Fibroblast of the aortic adventitia (primary cell): ENCODE measurements at regions not wholly inside any gene's neighbourhood (a gene's known extent, or its start where the extent isn't known, plus 50 kb on each side); places are given as distances from the start of the nearest gene placed in this dataset.

Source experiments
- DNase-seq: peaks from one replicate; pipeline ENCODE4 v3.0.0-alpha.2; 2010; ENCODE audit warnings: low read depth
- H3K4me3 ChIP-seq: 2 replicates; pipeline ENCODE4 v1.5.1; 2011; ENCODE audit warnings: low read depth, mild to moderate bottlenecking, control low read depth, low read length, moderate library complexity
- CTCF ChIP-seq: IDR thresholded peaks from 2 replicates; pipeline ENCODE4 v1.5.1; 2011; ENCODE audit warnings: mild to moderate bottlenecking, low read length, control low read depth, inconsistent platforms; ENCODE audit not compliant: insufficient read depth

GRCh38 chr3:130821806-130822205 lies 72.1 kb upstream of the ATP2C1 start:
- no peak overlapping the region for H3K4me3 ChIP-seq
- no peak for DNase-seq
- no peak for TF ChIP-seq CTCF

GRCh38 chr3:130823241-130823884 lies 70.5 kb upstream of the ATP2C1 start:
- no peak for DNase-seq
- TF ChIP-seq CTCF: no peak
- H3K4me3 ChIP-seq: no peak overlapping the region

GRCh38 chr3:130823996-130824395 lies 69.9 kb upstream of the ATP2C1 start:
- TF ChIP-seq CTCF: no peak
- DNase-seq: no peak
- no peak overlapping the region for H3K4me3 ChIP-seq

GRCh38 chr3:130825762-130826299 lies 68.1 kb upstream of the ATP2C1 start:
- no peak overlapping the region for H3K4me3 ChIP-seq
- no peak for TF ChIP-seq CTCF
- no peak for DNase-seq

- TF ChIP-seq CTCF: no peak
- H3K4me3 ChIP-seq: no peak overlapping the region
- DNase-seq: no peak
Measured at GRCh38 chr3:130826516-130827182, 67.2 kb upstream of the ATP2C1 start.

- no peak for TF ChIP-seq CTCF
Measured at GRCh38 chr3:130827486-130827885, 66.4 kb upstream of the ATP2C1 start.

More at GRCh38 chr3:130827486-130827885, 66.4 kb upstream of the ATP2C1 start:
- no peak for DNase-seq
- H3K4me3 ChIP-seq: no peak overlapping the region
